ENCODE measurements at regions not wholly inside any gene's neighbourhood (a gene's known extent, or its start where the extent isn't known, plus 50 kb on each side); places are given as distances from the start of the nearest gene placed in this dataset.

DNA sequence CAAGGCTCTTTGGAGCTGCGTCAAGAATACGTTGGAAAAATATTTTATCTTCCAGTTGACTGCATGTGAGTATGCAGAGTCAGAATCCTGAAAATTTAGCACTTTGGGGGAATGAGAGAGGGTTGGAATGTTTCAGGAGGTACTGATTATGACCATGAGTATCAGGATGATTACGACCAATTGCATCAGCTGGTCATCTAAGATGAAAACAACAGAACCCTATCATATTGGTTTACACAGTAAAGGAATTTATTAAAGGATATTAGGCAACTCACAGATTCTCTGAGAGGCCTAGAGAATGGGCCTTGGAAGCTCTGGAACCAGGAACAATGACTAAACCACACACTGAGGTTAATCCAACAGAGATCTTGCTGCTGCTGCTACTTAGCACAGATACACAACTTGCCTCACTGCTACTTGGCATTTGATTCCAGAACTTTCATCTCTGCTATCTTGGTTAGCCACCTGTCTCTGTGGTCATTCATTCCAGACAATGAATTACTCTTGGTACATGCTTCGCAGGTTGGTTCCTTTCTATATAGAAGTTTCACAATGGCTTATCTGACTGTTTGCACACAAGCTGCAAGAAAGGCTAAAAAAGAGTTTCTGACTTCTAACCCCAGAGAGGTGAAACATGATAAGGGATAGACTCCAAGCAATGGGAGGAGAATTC, 68.0 kb upstream of the CTTNBP2 start:
- TF ChIP-seq, protein P1, sequence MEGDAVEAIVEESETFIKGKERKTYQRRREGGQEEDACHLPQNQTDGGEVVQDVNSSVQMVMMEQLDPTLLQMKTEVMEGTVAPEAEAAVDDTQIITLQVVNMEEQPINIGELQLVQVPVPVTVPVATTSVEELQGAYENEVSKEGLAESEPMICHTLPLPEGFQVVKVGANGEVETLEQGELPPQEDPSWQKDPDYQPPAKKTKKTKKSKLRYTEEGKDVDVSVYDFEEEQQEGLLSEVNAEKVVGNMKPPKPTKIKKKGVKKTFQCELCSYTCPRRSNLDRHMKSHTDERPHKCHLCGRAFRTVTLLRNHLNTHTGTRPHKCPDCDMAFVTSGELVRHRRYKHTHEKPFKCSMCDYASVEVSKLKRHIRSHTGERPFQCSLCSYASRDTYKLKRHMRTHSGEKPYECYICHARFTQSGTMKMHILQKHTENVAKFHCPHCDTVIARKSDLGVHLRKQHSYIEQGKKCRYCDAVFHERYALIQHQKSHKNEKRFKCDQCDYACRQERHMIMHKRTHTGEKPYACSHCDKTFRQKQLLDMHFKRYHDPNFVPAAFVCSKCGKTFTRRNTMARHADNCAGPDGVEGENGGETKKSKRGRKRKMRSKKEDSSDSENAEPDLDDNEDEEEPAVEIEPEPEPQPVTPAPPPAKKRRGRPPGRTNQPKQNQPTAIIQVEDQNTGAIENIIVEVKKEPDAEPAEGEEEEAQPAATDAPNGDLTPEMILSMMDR (IDR thresholded peaks at IDR 0.05; ENCODE audit: insufficient read depth, low read length, poor library complexity, severe bottlenecking), result no peak
- no peak for TF ChIP-seq EZH2phosphoT487 (conservative IDR thresholded peaks at IDR 0.05; ENCODE audit: low read length)
